IMR-90 (cell line): ENCODE measurements at regions not wholly inside any gene's neighbourhood (a gene's known extent, or its start where the extent isn't known, plus 50 kb on each side); places are given as distances from the start of the nearest gene placed in this dataset.

Experiments
- BHLHE40 ChIP-seq: fragments of 150-350 bp; IDR thresholded peaks from 2 replicates; pipeline ENCODE4 v1.6.1; 2016; ENCODE audit warnings: mild to moderate bottlenecking, low read depth, low read length
- CEBPB ChIP-seq: IDR thresholded peaks from 2 replicates; pipeline ENCODE4 v1.6.1; 2012; ENCODE audit warnings: low read depth, low read length, improper control_type of control experiment
- CTCF ChIP-seq: conservative IDR thresholded peaks from 2 replicates; pipeline ENCODE4 v1.5.1; 2012; ENCODE audit warnings: mild to moderate bottlenecking, low read depth, low read length, improper control_type of control experiment
- ELK1 ChIP-seq: fragments of 150-350 bp; IDR thresholded peaks from 2 replicates; pipeline ENCODE4 v1.6.1; 2016; ENCODE audit warnings: low read depth, mild to moderate bottlenecking, low read length, moderate library complexity, borderline replicate concordance
- FOS ChIP-seq: fragments of 150-350 bp; IDR thresholded peaks from 2 replicates; pipeline ENCODE4 v1.6.1; 2016; ENCODE audit warnings: low read depth, low read length
- MAFK ChIP-seq: IDR thresholded peaks from 2 replicates; pipeline ENCODE4 v1.6.1; 2012; ENCODE audit warnings: low read depth, low read length, improper control_type of control experiment
- MXI1 ChIP-seq: IDR thresholded peaks from 2 replicates; pipeline ENCODE4 v1.6.1; 2012; ENCODE audit warnings: low read depth, mild to moderate bottlenecking, low read length, moderate library complexity, borderline replicate concordance
- POLR2A ChIP-seq: IDR thresholded peaks from 2 replicates; pipeline ENCODE4 v1.6.1; 2012; ENCODE audit warnings: mild to moderate bottlenecking, low read depth, low read length
- RAD21 ChIP-seq: IDR thresholded peaks from 2 replicates; pipeline ENCODE4 v1.6.1; 2012; ENCODE audit warnings: low read length, improper control_type of control experiment
- RCOR1 ChIP-seq: IDR thresholded peaks from 2 replicates; pipeline ENCODE4 v1.6.1; 2012; ENCODE audit warnings: mild to moderate bottlenecking, low read length, improper control_type of control experiment; ENCODE audit not compliant: insufficient replicate concordance
- RFX5 ChIP-seq: IDR thresholded peaks from 2 replicates; pipeline ENCODE4 v1.8.0; 2012; ENCODE audit warnings: low read depth, mild to moderate bottlenecking, low read length, moderate library complexity
- SMC3 ChIP-seq: fragments of 150-350 bp; IDR thresholded peaks from 2 replicates; pipeline ENCODE4 v1.6.1; 2016; ENCODE audit warnings: low read depth, mild to moderate bottlenecking, antibody characterized with exemption, low read length, moderate library complexity
- USF2 ChIP-seq: fragments of 150-350 bp; IDR thresholded peaks from 2 replicates; pipeline ENCODE4 v1.6.1; 2017; ENCODE audit warnings: mild to moderate bottlenecking, antibody characterized with exemption, low read length, low read depth

GRCh38 chr16:26342621-26343020 lies 650.9 kb downstream of the HS3ST4 start:
- TF ChIP-seq POLR2A (no peak), RAD21 (no peak), CTCF (no peak), BHLHE40 (no peak), USF2 (no peak), CEBPB (no peak), SMC3 (no peak), MXI1 (no peak), RFX5 (no peak), ELK1 (no peak), FOS (no peak), MAFK (no peak), RCOR1 (no peak)
